ENCODE measurements at regions not wholly inside any gene's neighbourhood (a gene's known extent, or its start where the extent isn't known, plus 50 kb on each side); places are given as distances from the start of the nearest gene placed in this dataset.

DNA sequence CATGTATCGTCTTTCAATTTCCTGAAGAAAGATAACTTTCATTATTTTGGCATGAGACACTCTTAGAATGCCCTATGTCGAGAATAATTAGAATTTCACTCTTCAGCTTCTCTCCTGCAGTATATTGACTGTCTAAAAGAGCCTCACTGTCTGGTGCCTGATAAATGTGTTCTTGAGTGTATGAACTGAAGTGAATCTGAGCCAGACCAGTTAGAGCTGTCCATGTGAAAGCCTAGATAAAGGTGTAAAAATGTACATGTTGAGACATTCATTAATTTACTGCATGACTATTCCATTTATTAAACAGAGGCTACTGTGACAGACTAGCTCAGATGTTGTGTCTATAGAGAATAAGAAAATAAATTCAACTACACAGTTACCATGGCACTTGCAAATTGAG is 283.2 kb downstream of the PCDH18 start:
- Histone ChIP-seq H3K36me3 (ENCODE audit: control insufficient read depth in 2 of 2, insufficient read depth in 2 of 2, low read length in 1 of 2) (no peaks in the 10 kb centered on the region), H3K27ac (ENCODE audit: control insufficient read depth, insufficient read depth) (no peak overlapping the region), H4K20me1 (ENCODE audit: control insufficient read depth, insufficient read depth) (no peaks in the 10 kb centered on the region), H2AFZ (ENCODE audit: control insufficient read depth, low read depth, low read length) (no peak overlapping the region), H3K79me2 (ENCODE audit: control insufficient read depth, insufficient read depth, low read length) (no peaks in the 10 kb centered on the region), H3K9ac (ENCODE audit: control insufficient read depth, insufficient read depth, low read length) (no peak overlapping the region), H3K4me1 (ENCODE audit: control insufficient read depth, insufficient read depth, low read length) (no peaks in the 10 kb centered on the region), H3K4me3 (no peak overlapping the region), H3K4me2 (ENCODE audit: control insufficient read depth, insufficient read depth) (no peak overlapping the region), H3K27me3 (replicated peaks in 1 of 2; ENCODE audit: control insufficient read depth in 2 of 2, insufficient read depth in 2 of 2, low read length in 1 of 2) (no peaks in the 10 kb centered on the region), H3K9me3 (replicated peaks; ENCODE audit: control insufficient read depth, insufficient read depth, low read length) (no peaks in the 10 kb centered on the region)
- 18% methylated on average over 2 of the region's 2 CpGs for WGBS (ENCODE audit: insufficient coverage, insufficient replicate concordance, low lambda C conversion rate, missing lambda C conversion rate)
- FAIRE-seq (no peak), DNase-seq (ENCODE audit: low read depth, low spot score) (no peak), ATAC-seq (no peak)
- ChIA-PET SMC1A (ENCODE audit: uncharacterized antibody, unreplicated experiment) (no interaction called here), RAD21 (ENCODE audit: unreplicated experiment) (no interaction called here), CTCF (no interaction called here), POLR2A (no interaction called here)
- in situ Hi-C loops (cut with MboI) = no loop called here
- no TSS peak for BruUV-seq (replicated peaks)
- intact Hi-C loops (cut with micrococcal nuclease; ENCODE audit: unreplicated experiment) = no loop called here
- TF ChIP-seq RFX5 (IDR thresholded peaks at IDR 0.05; ENCODE audit: low read depth, low read length) = no peak
- TF ChIP-seq CEBPB (IDR thresholded peaks at IDR 0.05; ENCODE audit: borderline replicate concordance in 1 of 2, low read depth in 2 of 2, low read length in 2 of 2) = no peak
- TF ChIP-seq RBBP5 (conservative IDR thresholded peaks at IDR 0.05) = no peak
- no peak for TF ChIP-seq DPF2 (IDR thresholded peaks at IDR 0.05)
- no peak for TF ChIP-seq NFXL1 (IDR thresholded peaks at IDR 0.05; ENCODE audit: borderline replicate concordance)
- TF ChIP-seq FOXM1 (IDR thresholded peaks at IDR 0.05; ENCODE audit: low read depth, low read length) = no peak
- TF ChIP-seq, protein P1, sequence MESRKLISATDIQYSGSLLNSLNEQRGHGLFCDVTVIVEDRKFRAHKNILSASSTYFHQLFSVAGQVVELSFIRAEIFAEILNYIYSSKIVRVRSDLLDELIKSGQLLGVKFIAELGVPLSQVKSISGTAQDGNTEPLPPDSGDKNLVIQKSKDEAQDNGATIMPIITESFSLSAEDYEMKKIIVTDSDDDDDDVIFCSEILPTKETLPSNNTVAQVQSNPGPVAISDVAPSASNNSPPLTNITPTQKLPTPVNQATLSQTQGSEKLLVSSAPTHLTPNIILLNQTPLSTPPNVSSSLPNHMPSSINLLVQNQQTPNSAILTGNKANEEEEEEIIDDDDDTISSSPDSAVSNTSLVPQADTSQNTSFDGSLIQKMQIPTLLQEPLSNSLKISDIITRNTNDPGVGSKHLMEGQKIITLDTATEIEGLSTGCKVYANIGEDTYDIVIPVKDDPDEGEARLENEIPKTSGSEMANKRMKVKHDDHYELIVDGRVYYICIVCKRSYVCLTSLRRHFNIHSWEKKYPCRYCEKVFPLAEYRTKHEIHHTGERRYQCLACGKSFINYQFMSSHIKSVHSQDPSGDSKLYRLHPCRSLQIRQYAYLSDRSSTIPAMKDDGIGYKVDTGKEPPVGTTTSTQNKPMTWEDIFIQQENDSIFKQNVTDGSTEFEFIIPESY (IDR thresholded peaks at IDR 0.05) = no peak
- no peak for TF ChIP-seq KAT2A (conservative IDR thresholded peaks at IDR 0.05; ENCODE audit: control insufficient read depth, low read depth, low read length)
